ENCODE measurements at regions not wholly inside any gene's neighbourhood (a gene's known extent, or its start where the extent isn't known, plus 50 kb on each side); places are given as distances from the start of the nearest gene placed in this dataset.
"Not testable (repeated sequence)": the region's sequence is repeated elsewhere in the genome, so short reads cannot be mapped to it uniquely, and the experiment has no call there.

DNA sequence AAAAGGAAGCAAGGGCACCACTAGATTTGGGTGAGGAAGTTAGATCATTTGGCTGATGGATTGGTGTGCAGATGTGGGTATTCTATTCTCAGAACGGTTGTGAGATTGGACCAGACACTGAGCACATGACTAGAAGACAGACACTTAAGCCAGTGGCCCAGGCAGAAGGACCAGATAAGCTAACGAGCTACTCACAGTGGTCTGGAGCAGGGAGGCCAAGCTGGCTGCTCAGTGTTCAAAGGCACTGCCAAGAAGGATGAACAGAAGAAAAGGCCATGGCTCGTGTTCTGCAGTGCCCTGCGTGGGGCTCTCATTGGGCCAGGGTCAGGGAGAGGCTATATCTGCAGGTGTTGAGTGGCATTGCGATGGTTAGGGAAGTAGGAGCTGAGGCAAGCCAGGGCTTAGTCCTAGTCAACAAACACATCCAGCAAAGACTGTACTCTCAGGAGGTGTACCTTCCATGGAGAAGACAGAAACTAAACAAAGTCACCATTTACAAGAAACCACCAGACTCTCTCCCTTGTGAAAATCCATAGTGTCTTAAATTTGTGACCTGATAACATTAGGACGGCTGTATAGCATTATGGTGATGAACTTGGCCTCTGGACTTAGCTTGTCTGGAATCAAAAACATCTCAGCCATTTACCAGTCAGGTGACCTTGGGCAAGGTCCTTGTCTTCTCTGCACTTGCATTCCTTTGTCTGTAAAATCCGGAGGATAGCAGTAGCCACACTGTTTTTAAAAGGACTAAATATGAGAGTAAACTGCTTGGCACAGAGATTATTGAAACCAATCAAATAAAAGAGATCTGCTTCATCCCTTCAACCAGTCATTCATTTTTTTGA, 274.5 kb downstream of the SIPA1L2 start:
- H3K27me3 ChIP-seq (ENCODE audit: control insufficient read depth in 5 of 5, insufficient read depth in 4 of 5, low read length in 5 of 5), result no peaks in the 10 kb centered on the region
- H3K9ac ChIP-seq (ENCODE audit: low read length in 5 of 5), result no peak overlapping the region
- H3K9me3 ChIP-seq (ENCODE audit: control insufficient read depth in 5 of 5, low read length in 5 of 5), result no peaks in the 10 kb centered on the region
- H3K4me3 ChIP-seq (ENCODE audit: low read depth in 1 of 5, low read length in 5 of 5), result no peak overlapping the region
- H3K4me1 ChIP-seq (ENCODE audit: control insufficient read depth in 5 of 5, insufficient read depth in 5 of 5, low read length in 5 of 5), result no peaks in the 10 kb centered on the region
- no peaks in the 10 kb centered on the region for H3K36me3 ChIP-seq (ENCODE audit: control insufficient read depth in 5 of 5, insufficient read depth in 5 of 5, low read length in 5 of 5)
- H3K27ac ChIP-seq (ENCODE audit: low read depth, low read length), result no peak overlapping the region

DNA sequence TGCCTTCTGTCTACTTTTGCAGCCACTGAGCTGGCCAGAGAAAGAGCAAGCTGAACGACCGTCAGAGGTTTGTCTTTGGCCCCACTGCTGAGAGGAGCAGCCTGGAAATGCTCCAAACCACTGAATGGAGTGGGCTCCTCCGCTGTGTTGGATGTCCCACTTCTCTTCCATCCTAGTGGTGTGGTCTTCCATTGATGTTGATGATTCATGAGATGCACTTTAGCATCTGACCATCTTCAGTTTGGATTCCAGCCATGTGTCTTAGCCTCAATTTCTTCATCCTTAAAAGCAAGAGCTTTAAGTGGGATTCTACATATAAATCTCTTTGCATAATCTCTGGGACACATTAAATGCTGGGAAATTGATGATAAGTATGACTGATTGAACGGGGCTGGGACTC, 276.9 kb downstream of the SIPA1L2 start:
- H3K9ac ChIP-seq (ENCODE audit: low read length in 5 of 5), result no peak overlapping the region
- no peaks in the 10 kb centered on the region for H3K4me1 ChIP-seq (ENCODE audit: control insufficient read depth in 5 of 5, insufficient read depth in 5 of 5, low read length in 5 of 5)
- no peaks in the 10 kb centered on the region for H3K9me3 ChIP-seq (ENCODE audit: control insufficient read depth in 5 of 5, low read length in 5 of 5)
- H3K36me3 ChIP-seq (ENCODE audit: control insufficient read depth in 5 of 5, insufficient read depth in 5 of 5, low read length in 5 of 5), result no peaks in the 10 kb centered on the region
- H3K27me3 ChIP-seq (ENCODE audit: control insufficient read depth in 5 of 5, insufficient read depth in 4 of 5, low read length in 5 of 5), result no peaks in the 10 kb centered on the region
- no peak overlapping the region for H3K4me3 ChIP-seq (ENCODE audit: low read depth in 1 of 5, low read length in 5 of 5)
- H3K27ac ChIP-seq (ENCODE audit: low read depth, low read length), result no peak overlapping the region

DNA sequence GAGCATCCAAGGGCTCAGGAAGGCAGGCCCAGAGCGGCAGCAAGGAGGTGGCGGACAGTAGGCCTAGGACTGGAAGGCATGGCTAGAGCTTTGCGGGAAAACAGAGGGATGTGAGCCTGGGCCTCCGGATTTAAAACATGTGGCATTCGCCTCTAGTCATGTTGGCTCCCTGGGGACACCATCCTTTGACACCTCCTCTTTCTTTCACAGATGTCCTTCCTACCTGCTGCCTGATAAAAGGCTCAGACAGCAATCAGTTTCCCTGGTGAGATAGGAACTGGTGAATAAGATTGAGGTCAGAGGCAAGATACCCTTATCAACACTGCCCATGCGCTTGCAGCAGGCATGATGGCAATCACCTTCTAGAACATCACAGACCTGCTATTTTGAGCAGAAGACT, 277.6 kb downstream of the SIPA1L2 start:
- H3K4me3 ChIP-seq (ENCODE audit: low read depth in 1 of 5, low read length in 5 of 5), result no peak overlapping the region
- no peaks in the 10 kb centered on the region for H3K4me1 ChIP-seq (ENCODE audit: control insufficient read depth in 5 of 5, insufficient read depth in 5 of 5, low read length in 5 of 5)
- no peak overlapping the region for H3K27ac ChIP-seq (ENCODE audit: low read depth, low read length)
- H3K9me3 ChIP-seq (ENCODE audit: control insufficient read depth in 5 of 5, low read length in 5 of 5), result no peaks in the 10 kb centered on the region
- no peaks in the 10 kb centered on the region for H3K27me3 ChIP-seq (ENCODE audit: control insufficient read depth in 5 of 5, insufficient read depth in 4 of 5, low read length in 5 of 5)
- H3K36me3 ChIP-seq (ENCODE audit: control insufficient read depth in 5 of 5, insufficient read depth in 5 of 5, low read length in 5 of 5), result no peaks in the 10 kb centered on the region
- no peak overlapping the region for H3K9ac ChIP-seq (ENCODE audit: low read length in 5 of 5)

DNA sequence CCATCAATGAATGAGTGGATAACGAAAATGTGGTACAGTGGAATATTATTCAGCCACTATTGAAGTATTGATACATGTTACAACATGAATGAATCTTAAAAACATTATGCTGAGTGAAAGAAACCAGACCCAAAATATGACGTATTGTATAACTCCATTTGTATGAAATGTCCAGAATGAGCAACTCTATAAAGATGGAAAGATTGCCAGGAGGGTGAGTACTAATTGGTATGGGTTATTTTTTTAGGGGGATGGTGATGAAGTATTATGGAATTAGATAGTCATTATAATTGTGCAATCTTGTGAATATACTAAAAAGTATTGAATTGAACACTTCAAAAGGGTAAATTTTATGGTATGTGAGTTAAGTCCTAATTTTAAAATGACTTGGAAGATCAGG, 278.6 kb downstream of the SIPA1L2 start:
- H3K4me3 ChIP-seq (ENCODE audit: low read depth in 1 of 5, low read length in 5 of 5), result no peak overlapping the region
- no peaks in the 10 kb centered on the region for H3K9me3 ChIP-seq (ENCODE audit: control insufficient read depth in 5 of 5, low read length in 5 of 5)
- no peaks in the 10 kb centered on the region for H3K36me3 ChIP-seq (ENCODE audit: control insufficient read depth in 5 of 5, insufficient read depth in 5 of 5, low read length in 5 of 5)
- H3K27ac ChIP-seq (ENCODE audit: low read depth, low read length), result no peak overlapping the region
- H3K9ac ChIP-seq (ENCODE audit: low read length in 5 of 5), result no peak overlapping the region
- no peaks in the 10 kb centered on the region for H3K4me1 ChIP-seq (ENCODE audit: control insufficient read depth in 5 of 5, insufficient read depth in 5 of 5, low read length in 5 of 5)
- H3K27me3 ChIP-seq (ENCODE audit: control insufficient read depth in 5 of 5, insufficient read depth in 4 of 5, low read length in 5 of 5), result no peaks in the 10 kb centered on the region

DNA sequence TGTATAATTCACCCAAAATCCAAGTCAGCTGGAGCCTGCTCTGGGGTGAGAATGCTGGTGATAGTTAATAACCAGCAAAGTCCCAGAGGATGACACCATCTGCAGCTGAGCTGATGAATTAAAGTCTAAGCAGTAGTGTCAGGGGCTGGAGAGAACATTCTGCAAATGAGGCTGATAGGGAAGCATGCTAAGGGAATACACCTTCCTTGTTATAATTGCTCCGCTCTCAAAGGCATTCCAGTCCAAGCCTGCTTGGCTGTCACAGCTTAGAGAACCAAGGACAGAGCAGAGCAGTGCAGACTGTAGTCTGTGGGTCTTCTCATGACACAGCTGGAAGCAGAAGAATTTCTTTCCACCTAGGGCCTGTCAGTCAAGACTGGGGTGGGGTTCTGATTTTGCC, 283.1 kb downstream of the SIPA1L2 start:
- Histone ChIP-seq H3K27ac (ENCODE audit: low read depth, low read length) (no peak overlapping the region), H3K9me3 (ENCODE audit: control insufficient read depth in 5 of 5, low read length in 5 of 5) (peaks cover 0 to 8% (median 4%) of the 10 kb centered on the region in 5 donors), H3K36me3 (ENCODE audit: control insufficient read depth in 5 of 5, insufficient read depth in 5 of 5, low read length in 5 of 5) (no peaks in the 10 kb centered on the region), H3K4me3 (ENCODE audit: low read depth in 1 of 5, low read length in 5 of 5) (no peak overlapping the region), H3K27me3 (ENCODE audit: control insufficient read depth in 5 of 5, insufficient read depth in 4 of 5, low read length in 5 of 5) (no peaks in the 10 kb centered on the region), H3K4me1 (ENCODE audit: control insufficient read depth in 5 of 5, insufficient read depth in 5 of 5, low read length in 5 of 5) (no peaks in the 10 kb centered on the region), H3K9ac (ENCODE audit: low read length in 5 of 5) (no peak overlapping the region)

DNA sequence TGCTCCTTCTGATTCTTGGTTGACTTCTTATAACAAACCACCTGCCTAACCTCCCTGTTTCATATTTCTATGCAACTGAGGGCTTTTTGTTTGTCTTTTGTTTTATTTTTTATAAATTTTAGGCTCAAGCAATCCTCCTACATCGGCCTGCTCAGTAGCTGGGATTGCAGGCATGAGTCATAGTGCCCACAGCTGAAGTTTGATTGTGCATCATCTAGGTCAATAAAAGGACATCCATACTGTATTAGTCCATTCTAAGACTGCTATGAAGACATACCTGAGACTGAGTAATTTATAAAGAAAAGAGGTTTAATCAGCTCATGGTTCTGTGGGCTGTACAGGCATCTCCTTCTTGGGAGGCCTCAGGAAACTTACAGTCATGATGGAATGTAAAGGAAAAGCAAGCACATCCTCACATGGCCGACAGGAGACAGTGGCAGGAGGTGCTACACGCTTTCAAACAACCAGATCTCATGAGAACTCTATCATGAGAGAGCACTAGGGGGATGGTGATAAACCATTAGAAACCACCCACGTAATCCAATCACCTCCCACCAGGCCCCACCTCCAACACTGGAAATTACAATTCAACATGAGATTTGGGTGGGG, 285.0 kb downstream of the SIPA1L2 start:
- Histone ChIP-seq H3K9me3 (ENCODE audit: control insufficient read depth in 5 of 5, low read length in 5 of 5) (peaks cover 0 to 8% (median 4%) of the 10 kb centered on the region in 5 donors), H3K36me3 (ENCODE audit: control insufficient read depth in 5 of 5, insufficient read depth in 5 of 5, low read length in 5 of 5) (no peaks in the 10 kb centered on the region), H3K9ac (ENCODE audit: low read length in 5 of 5) (no peak overlapping the region), H3K27me3 (ENCODE audit: control insufficient read depth in 5 of 5, insufficient read depth in 4 of 5, low read length in 5 of 5) (no peaks in the 10 kb centered on the region), H3K27ac (ENCODE audit: low read depth, low read length) (no peak overlapping the region), H3K4me3 (ENCODE audit: low read depth in 1 of 5, low read length in 5 of 5) (no peak overlapping the region), H3K4me1 (ENCODE audit: control insufficient read depth in 5 of 5, insufficient read depth in 5 of 5, low read length in 5 of 5) (no peaks in the 10 kb centered on the region)

DNA sequence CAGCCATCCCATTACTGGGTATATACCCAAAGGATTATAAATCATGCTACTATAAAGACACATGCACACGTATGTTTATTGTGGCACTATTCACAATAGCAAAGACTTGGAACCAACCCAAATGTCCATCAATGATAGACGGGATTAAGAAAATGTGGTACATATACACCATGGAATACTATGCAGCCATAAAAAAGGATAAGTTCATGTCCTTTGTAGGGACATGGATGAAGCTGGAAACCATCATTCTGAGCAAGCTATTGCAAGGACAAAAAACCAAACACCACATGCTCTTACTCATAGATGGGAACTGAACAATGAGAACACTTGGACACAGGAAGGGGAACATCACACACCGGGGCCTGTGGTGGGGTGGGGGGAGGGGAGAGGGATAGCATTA, 285.7 kb downstream of the SIPA1L2 start:
- not testable (repeated sequence) for H3K27me3 ChIP-seq (ENCODE audit: control insufficient read depth in 5 of 5, insufficient read depth in 4 of 5, low read length in 5 of 5); H3K27ac ChIP-seq (ENCODE audit: low read depth, low read length)

DNA sequence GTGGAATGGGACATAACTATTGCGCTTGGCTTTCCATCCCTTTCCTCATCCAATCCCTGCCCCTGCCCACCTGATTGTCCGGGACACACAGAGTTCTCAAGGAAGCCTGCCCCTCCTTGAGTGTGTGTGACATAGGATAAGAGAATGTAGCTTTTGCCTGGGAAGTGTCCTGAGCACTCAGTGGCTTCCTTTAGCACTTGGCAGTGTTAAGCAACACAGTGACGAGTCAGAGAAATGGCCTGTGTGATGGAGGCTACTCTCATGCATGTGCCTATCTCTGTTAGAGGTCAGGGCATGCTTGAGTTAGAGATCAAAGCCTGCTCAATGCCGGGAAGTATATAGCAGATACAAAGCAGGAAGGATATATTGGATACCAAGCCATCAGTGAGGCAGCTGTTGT, 289.5 kb downstream of the SIPA1L2 start:
- no peaks in the 10 kb centered on the region for H3K4me1 ChIP-seq (ENCODE audit: control insufficient read depth in 5 of 5, insufficient read depth in 5 of 5, low read length in 5 of 5)
- H3K9me3 ChIP-seq (ENCODE audit: control insufficient read depth in 5 of 5, low read length in 5 of 5), result peaks cover 0 to 8% (median 4%) of the 10 kb centered on the region in 5 donors
- no peaks in the 10 kb centered on the region for H3K36me3 ChIP-seq (ENCODE audit: control insufficient read depth in 5 of 5, insufficient read depth in 5 of 5, low read length in 5 of 5)
- H3K9ac ChIP-seq (ENCODE audit: low read length in 5 of 5), result no peak overlapping the region
- no peak overlapping the region for H3K4me3 ChIP-seq (ENCODE audit: low read depth in 1 of 5, low read length in 5 of 5)
- H3K27ac ChIP-seq (ENCODE audit: low read depth, low read length), result no peak overlapping the region
- H3K27me3 ChIP-seq (ENCODE audit: control insufficient read depth in 5 of 5, insufficient read depth in 4 of 5, low read length in 5 of 5), result no peaks in the 10 kb centered on the region

More for the DNA sequence above, 285.7 kb downstream of the SIPA1L2 start:
- H3K9ac ChIP-seq (ENCODE audit: low read length in 5 of 5); H3K36me3 ChIP-seq (ENCODE audit: control insufficient read depth in 5 of 5, insufficient read depth in 5 of 5, low read length in 5 of 5); H3K4me3 ChIP-seq (ENCODE audit: low read depth in 1 of 5, low read length in 5 of 5); H3K9me3 ChIP-seq (ENCODE audit: control insufficient read depth in 5 of 5, low read length in 5 of 5); H3K4me1 ChIP-seq (ENCODE audit: control insufficient read depth in 5 of 5, insufficient read depth in 5 of 5, low read length in 5 of 5): not testable (repeated sequence)

DNA sequence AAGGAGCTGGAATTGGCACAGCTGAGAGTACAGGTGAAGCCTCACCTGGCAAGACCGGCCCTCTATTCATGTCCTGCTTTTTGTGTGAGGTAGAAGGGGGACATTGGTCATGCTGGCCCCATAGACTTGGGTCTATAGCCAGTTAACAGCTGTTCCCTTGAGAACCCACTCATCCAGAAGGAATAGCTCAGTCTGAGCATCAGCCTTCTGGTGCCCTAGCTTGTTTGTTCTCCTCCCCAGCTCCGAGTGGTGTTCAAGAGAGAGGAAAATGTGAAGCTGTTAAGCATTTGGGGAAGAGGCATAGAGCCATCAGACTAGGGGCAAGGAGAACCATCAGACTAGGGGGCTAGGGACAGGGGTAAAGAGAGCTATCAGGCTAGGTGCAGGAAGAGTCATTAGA, 290.9 kb downstream of the SIPA1L2 start:
- H3K9ac ChIP-seq (ENCODE audit: low read length in 5 of 5), result no peak overlapping the region
- no peaks in the 10 kb centered on the region for H3K36me3 ChIP-seq (ENCODE audit: control insufficient read depth in 5 of 5, insufficient read depth in 5 of 5, low read length in 5 of 5)
- H3K4me1 ChIP-seq (ENCODE audit: control insufficient read depth in 5 of 5, insufficient read depth in 5 of 5, low read length in 5 of 5), result no peaks in the 10 kb centered on the region
- H3K27ac ChIP-seq (ENCODE audit: low read depth, low read length), result no peak overlapping the region
- no peak overlapping the region for H3K4me3 ChIP-seq (ENCODE audit: low read depth in 1 of 5, low read length in 5 of 5)
- H3K27me3 ChIP-seq (ENCODE audit: control insufficient read depth in 5 of 5, insufficient read depth in 4 of 5, low read length in 5 of 5), result no peaks in the 10 kb centered on the region
- no peaks in the 10 kb centered on the region for H3K9me3 ChIP-seq (ENCODE audit: control insufficient read depth in 5 of 5, low read length in 5 of 5)

DNA sequence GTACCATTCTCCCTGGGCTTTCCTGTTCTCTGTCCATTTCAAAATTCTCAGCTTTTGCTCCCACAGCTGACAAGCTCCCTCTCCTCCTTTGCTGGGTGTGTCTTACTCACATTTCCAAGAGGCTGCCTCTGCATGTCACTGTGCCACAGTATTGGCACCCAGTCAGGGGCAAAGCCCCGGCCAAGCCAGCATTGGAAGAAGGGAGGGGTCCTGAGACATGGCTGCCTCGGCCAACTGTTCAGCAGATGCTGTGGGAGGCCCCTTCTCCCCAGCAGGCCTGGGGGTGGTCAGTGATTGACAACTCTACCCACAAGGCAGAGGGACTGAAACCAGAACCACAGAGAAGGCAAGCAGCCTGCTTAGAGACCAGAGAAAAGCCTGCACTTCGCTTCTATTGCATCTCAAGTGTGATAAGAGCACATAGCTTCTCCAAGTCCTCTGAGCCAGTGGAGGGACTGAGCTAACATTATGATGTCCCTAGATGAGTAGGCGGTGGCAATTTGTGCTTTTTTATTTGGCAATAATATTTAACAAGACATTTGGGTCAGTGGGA, 294.1 kb downstream of the SIPA1L2 start:
- Histone ChIP-seq H3K36me3 (ENCODE audit: control insufficient read depth in 5 of 5, insufficient read depth in 5 of 5, low read length in 5 of 5) (no peaks in the 10 kb centered on the region), H3K9me3 (ENCODE audit: control insufficient read depth in 5 of 5, low read length in 5 of 5) (no peaks in the 10 kb centered on the region), H3K27me3 (ENCODE audit: control insufficient read depth in 5 of 5, insufficient read depth in 4 of 5, low read length in 5 of 5) (peaks cover 0 to 2% (median 0%) of the 10 kb centered on the region in 5 donors), H3K9ac (ENCODE audit: low read length in 5 of 5) (no peak overlapping the region), H3K4me3 (ENCODE audit: low read depth in 1 of 5, low read length in 5 of 5) (no peak overlapping the region), H3K27ac (ENCODE audit: low read depth, low read length) (no peak overlapping the region), H3K4me1 (ENCODE audit: control insufficient read depth in 5 of 5, insufficient read depth in 5 of 5, low read length in 5 of 5) (no peaks in the 10 kb centered on the region)
